ENCODE measurements at regions not wholly inside any gene's neighbourhood (a gene's known extent, or its start where the extent isn't known, plus 50 kb on each side); places are given as distances from the start of the nearest gene placed in this dataset.

GRCh38 chr2:59900728-59901452 is 652.6 kb downstream of the BCL11A start:
- TF ChIP-seq ZNF565 (CRISPR knock-in tag; conservative IDR thresholded peaks at IDR 0.05; ENCODE audit: low read depth) = no peak
- TF ChIP-seq CSDC2 (CRISPR knock-in tag; IDR thresholded peaks at IDR 0.05) = no peak
- TF ChIP-seq TOX (CRISPR knock-in tag; IDR thresholded peaks at IDR 0.05; ENCODE audit: borderline replicate concordance) = no peak
- TF ChIP-seq TSHZ2 (CRISPR knock-in tag; IDR thresholded peaks at IDR 0.05) = no peak
- no peak for TF ChIP-seq ESRRG (CRISPR knock-in tag; IDR thresholded peaks at IDR 0.05)
- no peak for TF ChIP-seq ARNTL (CRISPR knock-in tag; IDR thresholded peaks at IDR 0.05; ENCODE audit: borderline replicate concordance, low read depth)
- TF ChIP-seq POU6F1 (CRISPR knock-in tag; IDR thresholded peaks at IDR 0.05; ENCODE audit: borderline replicate concordance, low read depth) = no peak
- TF ChIP-seq ZNF8 (CRISPR knock-in tag; IDR thresholded peaks at IDR 0.05) = no peak
- no peak for TF ChIP-seq ZFP3 (CRISPR knock-in tag; IDR thresholded peaks at IDR 0.05)
- TF ChIP-seq OSR1 (CRISPR knock-in tag; IDR thresholded peaks at IDR 0.05) = no peak
- TF ChIP-seq RARB (CRISPR knock-in tag; IDR thresholded peaks at IDR 0.05) = no peak
- TF ChIP-seq PATZ1 (CRISPR knock-in tag; IDR thresholded peaks at IDR 0.05; ENCODE audit: borderline replicate concordance) = no peak
- no peak for TF ChIP-seq SNAI2 (CRISPR knock-in tag; IDR thresholded peaks at IDR 0.05)
- no peak for TF ChIP-seq ZC3H10 (CRISPR knock-in tag; IDR thresholded peaks at IDR 0.05)
